HG02938 (cell line): ENCODE measurements at regions not wholly inside any gene's neighbourhood (a gene's known extent, or its start where the extent isn't known, plus 50 kb on each side); places are given as distances from the start of the nearest gene placed in this dataset.

ENCODE experiments used
- ATAC-seq: cut with Tn5 transposase; IDR thresholded peaks from one replicate; pipeline ENCODE4 v1.9.1; 2021; ENCODE audit warnings: mild to moderate bottlenecking, moderate library complexity; ENCODE audit not compliant: unreplicated experiment

GRCh38 chr10:128604025-128604424 is 477.8 kb upstream of the MKI67 start:
- no peak for ATAC-seq

GRCh38 chr10:128605180-128605579 is 479.0 kb upstream of the MKI67 start:
- ATAC-seq, result no peak

- no peak for ATAC-seq
These were observed 479.8 kb upstream of the MKI67 start for GRCh38 chr10:128606055-128606454.

- ATAC-seq, result no peak
These were observed 482.6 kb upstream of the MKI67 start for GRCh38 chr10:128608791-128609190.

GRCh38 chr10:128609460-128609859 is 483.2 kb upstream of the MKI67 start:
- no peak for ATAC-seq

- no peak for ATAC-seq
These were observed 483.9 kb upstream of the MKI67 start for GRCh38 chr10:128610113-128610512.

GRCh38 chr10:128612195-128612594 is 486.0 kb upstream of the MKI67 start:
- ATAC-seq, result no peak

- no peak for ATAC-seq
These were observed 486.4 kb upstream of the MKI67 start for GRCh38 chr10:128612631-128613030.

- no peak for ATAC-seq
These were observed 487.9 kb upstream of the MKI67 start for GRCh38 chr10:128614016-128614605.

- no peak for ATAC-seq
These were observed 488.8 kb upstream of the MKI67 start for GRCh38 chr10:128614802-128615553.

- ATAC-seq, result no peak
These were observed 491.3 kb upstream of the MKI67 start for GRCh38 chr10:128617532-128617931.

- no peak for ATAC-seq
These were observed 496.5 kb upstream of the MKI67 start for GRCh38 chr10:128622706-128623105.

- ATAC-seq, result no peak
These were observed 497.6 kb upstream of the MKI67 start for GRCh38 chr10:128623776-128624175.

GRCh38 chr10:128624656-128625530 is 498.7 kb upstream of the MKI67 start:
- no peak for ATAC-seq

- ATAC-seq, result no peak
These were observed 499.7 kb upstream of the MKI67 start for GRCh38 chr10:128625926-128626325.

GRCh38 chr10:128626397-128627000 is 500.3 kb upstream of the MKI67 start:
- no peak for ATAC-seq

GRCh38 chr10:128627811-128628210 is 501.6 kb upstream of the MKI67 start:
- ATAC-seq, result no peak

- no peak for ATAC-seq
These were observed 502.0 kb upstream of the MKI67 start for GRCh38 chr10:128628252-128628651.

- ATAC-seq, result no peak
These were observed 503.2 kb upstream of the MKI67 start for GRCh38 chr10:128629111-128630096.

- no peak for ATAC-seq
These were observed 504.6 kb upstream of the MKI67 start for GRCh38 chr10:128630787-128631252.
